Prostate gland (tissue), 2 donors: ENCODE measurements at regions not wholly inside any gene's neighbourhood (a gene's known extent, or its start where the extent isn't known, plus 50 kb on each side); places are given as distances from the start of the nearest gene placed in this dataset.

Experiments used
- CTCF ChIP-seq, 4 experiments: fragments of 200-600 bp in 2 of 4; fragments of 450-650 bp in 2 of 4; sonication (generic) in 2 of 4; IDR thresholded peaks; 1 replicate in 3 of 4; 2 replicates in 1 of 4; pipeline ENCODE4 v1.5.1; 2016 to 2019; ENCODE audit warnings: antibody characterized with exemption in 4 of 4, mild to moderate bottlenecking in 2 of 4, moderate library complexity in 2 of 4
- POLR2A ChIP-seq: fragments of 450-650 bp; IDR thresholded peaks from one replicate; pipeline ENCODE4 v1.6.1; 2016; ENCODE audit warnings: antibody characterized with exemption, mild to moderate bottlenecking
- POLR2AphosphoS5 ChIP-seq: sonication (generic); formaldehyde crosslinking; IDR thresholded peaks from one replicate; pipeline ENCODE4 v1.6.1; 2017; ENCODE audit warnings: antibody characterized with exemption

DNA sequence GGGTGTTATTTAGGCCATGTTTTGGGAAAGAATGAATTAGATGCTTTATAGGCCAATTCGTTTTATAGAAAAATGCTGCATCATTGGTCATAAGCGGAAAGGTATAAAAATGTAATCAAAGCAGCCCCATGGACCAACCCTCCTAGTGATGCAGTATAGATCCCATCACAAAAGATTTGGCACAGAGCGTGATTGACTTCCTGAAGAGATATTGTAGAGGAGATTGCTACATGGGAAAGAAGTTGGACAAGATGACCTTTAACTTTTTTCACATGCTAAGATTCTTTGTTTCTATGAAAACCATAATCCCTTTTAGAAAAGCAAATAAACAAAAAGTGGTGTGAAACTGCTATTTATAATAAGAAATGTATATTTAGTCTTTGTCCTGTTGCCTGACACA is 136.5 kb upstream of the FNDC3A start:
- no peak for TF ChIP-seq CTCF (IDR thresholded peaks at IDR 0.05)
- no peak for TF ChIP-seq POLR2A
- TF ChIP-seq POLR2AphosphoS5 = no peak
